Activated CD8-positive, alpha-beta T cell treated with anti-CD3 and anti-CD28 coated beads, Interleukin-2, amount 10 ng/mL, durations not matched to agents 7 days and 5 days (primary cell): ENCODE measurements at regions not wholly inside any gene's neighbourhood (a gene's known extent, or its start where the extent isn't known, plus 50 kb on each side); places are given as distances from the start of the nearest gene placed in this dataset.

ENCODE experiments used
- ATAC-seq: fragments of 150-1000 bp; cut with Tn5 transposase; one replicate; pipeline ENCODE4 v1.10.0; 2021; ENCODE audit warnings: moderate library complexity
- CTCF ChIA-PET: fragments of 350-600 bp; sonication (Branson Sonifier 250); formaldehyde crosslinking; loops from one replicate; lab custom pipeline; 2021; ENCODE audit warnings: antibody characterized with exemption; lab: Charles Lee
- POLR2A ChIA-PET: fragments of 350-600 bp; sonication (Branson Sonifier 250); formaldehyde crosslinking; loops from one replicate; lab custom pipeline; 2021; ENCODE audit warnings: antibody characterized with exemption; lab: Charles Lee
- DNase-seq: peaks from one replicate; pipeline ENCODE4 v3.0.0-alpha.2; 2020
- H3K27ac Mint-ChIP-seq: one replicate; pipeline ENCODE4 v1.8.0; 2021; ENCODE audit warnings: mild to moderate bottlenecking, mixed read lengths
- H3K27me3 Mint-ChIP-seq: one replicate; pipeline ENCODE4 v1.8.0; 2021; ENCODE audit warnings: low read depth, mixed read lengths
- H3K36me3 Mint-ChIP-seq: one replicate; pipeline ENCODE4 v1.8.0; 2021; ENCODE audit warnings: low read depth, mixed read lengths
- H3K4me1 Mint-ChIP-seq: one replicate; pipeline ENCODE4 v1.8.0; 2021; ENCODE audit warnings: low read depth, mixed read lengths
- H3K4me3 Mint-ChIP-seq: one replicate; pipeline ENCODE4 v1.8.0; 2021; ENCODE audit warnings: mild to moderate bottlenecking, mixed read lengths
- H3K9me3 Mint-ChIP-seq: one replicate; pipeline ENCODE4 v1.8.0; 2022; ENCODE audit warnings: mixed read lengths; ENCODE audit not compliant: insufficient read depth

GRCh38 chrX:45823536-45823935 lies 622.9 kb upstream of the DIPK2B start:
- peaks cover 4% of the 10 kb centered on the region for H3K4me1 Mint-ChIP-seq
- H3K36me3 Mint-ChIP-seq = peaks cover 18% of the 10 kb centered on the region
- ATAC-seq (no peak), DNase-seq (no peak)
- H3K9me3 Mint-ChIP-seq = no peaks in the 10 kb centered on the region
- H3K27me3 Mint-ChIP-seq = no peaks in the 10 kb centered on the region
- CTCF ChIA-PET = interaction anchor here (1.1 to 1.2 kb wide), 3 partner anchors 15 to 26 kb away, joined by 3 read pairs; no protein-coding TSS in a partner anchor
- no peak overlapping the region for H3K4me3 Mint-ChIP-seq
- POLR2A ChIA-PET = no interaction called here
- H3K27ac Mint-ChIP-seq = no peak overlapping the region

GRCh38 chrX:45822124-45822523 lies 621.4 kb upstream of the DIPK2B start:
- POLR2A ChIA-PET = no interaction called here
- peaks cover 20% of the 10 kb centered on the region for H3K36me3 Mint-ChIP-seq
- no peak overlapping the region for H3K4me3 Mint-ChIP-seq

GRCh38 chrX:45818913-45819312 lies 618.2 kb upstream of the DIPK2B start:
- no peak for DNase-seq
- ATAC-seq = no peak
- Mint-ChIP-seq H3K4me1 (peaks cover 3% of the 10 kb centered on the region), H3K27ac (no peak overlapping the region), H3K27me3 (no peaks in the 10 kb centered on the region), H3K9me3 (no peaks in the 10 kb centered on the region), H3K36me3 (peaks cover 20% of the 10 kb centered on the region), H3K4me3 (no peak overlapping the region)
- ChIA-PET CTCF (interaction anchor here (1.3 kb wide), 1 partner anchor 17 kb away, joined by 4 read pairs; no protein-coding TSS in a partner anchor), POLR2A (no interaction called here)

More at GRCh38 chrX:45822124-45822523, 621.4 kb upstream of the DIPK2B start:
- ATAC-seq (no peak), DNase-seq (no peak)
- Mint-ChIP-seq H3K9me3 (no peaks in the 10 kb centered on the region), H3K27ac (no peak overlapping the region), H3K4me1 (peaks cover 4% of the 10 kb centered on the region), H3K27me3 (no peaks in the 10 kb centered on the region)
- CTCF ChIA-PET = no interaction called here

GRCh38 chrX:45815441-45815840 lies 614.8 kb upstream of the DIPK2B start:
- Mint-ChIP-seq H3K27me3 (no peaks in the 10 kb centered on the region), H3K36me3 (peaks cover 29% of the 10 kb centered on the region), H3K9me3 (no peaks in the 10 kb centered on the region), H3K4me3 (no peak overlapping the region), H3K27ac (no peak overlapping the region), H3K4me1 (peaks cover 24% of the 10 kb centered on the region)
- DNase-seq (no peak), ATAC-seq (no peak)
- CTCF ChIA-PET = interaction anchor here (1.5 kb wide), 1 partner anchor 27 kb away, joined by 4 read pairs; no protein-coding TSS in a partner anchor
- POLR2A ChIA-PET = no interaction called here

DNA sequence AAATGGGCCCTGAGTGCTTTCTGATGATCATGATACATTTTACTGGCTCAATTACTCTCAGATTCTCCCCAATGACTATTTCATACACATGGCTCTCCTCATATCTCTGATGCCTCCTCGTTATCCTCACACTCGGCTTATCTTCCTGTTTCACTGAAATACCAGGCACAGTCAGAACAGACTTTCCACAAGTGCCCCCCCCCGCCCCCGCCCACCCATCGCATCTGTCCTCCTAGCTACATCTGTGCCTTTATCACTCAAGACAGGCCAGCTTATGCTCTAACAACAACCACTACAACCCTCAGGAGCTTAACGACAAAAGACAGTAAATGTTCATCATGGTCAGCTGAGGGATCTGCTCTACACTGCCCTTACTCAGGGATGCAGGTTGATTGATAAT lies 610.6 kb upstream of the DIPK2B start:
- Mint-ChIP-seq H3K9me3 (no peaks in the 10 kb centered on the region), H3K4me3 (no peak overlapping the region), H3K27ac (no peak overlapping the region), H3K36me3 (peaks cover 30% of the 10 kb centered on the region), H3K4me1 (peaks cover 56% of the 10 kb centered on the region), H3K27me3 (no peaks in the 10 kb centered on the region)
- DNase-seq (no peak), ATAC-seq (no peak)
- ChIA-PET CTCF (interaction anchor here (1.1 kb wide), 1 partner anchor 10 kb away, joined by 4 read pairs; no protein-coding TSS in a partner anchor), POLR2A (no interaction called here)

- DNase-seq = peak; percentile 35
- Mint-ChIP-seq H3K4me1 (peaks cover 75% of the 10 kb centered on the region), H3K9me3 (no peaks in the 10 kb centered on the region), H3K4me3 (peak overlapping the region; percentile 74), H3K27me3 (no peaks in the 10 kb centered on the region), H3K36me3 (peaks cover 21% of the 10 kb centered on the region), H3K27ac (peak overlapping the region; percentile 92)
- peak; percentile 26 for ATAC-seq
- CTCF ChIA-PET = interaction anchor here (1.1 to 2.8 kb wide), 5 partner anchors 16 to 569 kb away, joined by 3 to 12 read pairs (median 11); no protein-coding TSS in a partner anchor
- POLR2A ChIA-PET = interaction anchor here (2.3 to 4.1 kb wide), 2 partner anchors 38 to 49 kb away, joined by 15 to 27 read pairs; no protein-coding TSS in a partner anchor
Measured at GRCh38 chrX:45807572-45808425, 607.1 kb upstream of the DIPK2B start.

DNA sequence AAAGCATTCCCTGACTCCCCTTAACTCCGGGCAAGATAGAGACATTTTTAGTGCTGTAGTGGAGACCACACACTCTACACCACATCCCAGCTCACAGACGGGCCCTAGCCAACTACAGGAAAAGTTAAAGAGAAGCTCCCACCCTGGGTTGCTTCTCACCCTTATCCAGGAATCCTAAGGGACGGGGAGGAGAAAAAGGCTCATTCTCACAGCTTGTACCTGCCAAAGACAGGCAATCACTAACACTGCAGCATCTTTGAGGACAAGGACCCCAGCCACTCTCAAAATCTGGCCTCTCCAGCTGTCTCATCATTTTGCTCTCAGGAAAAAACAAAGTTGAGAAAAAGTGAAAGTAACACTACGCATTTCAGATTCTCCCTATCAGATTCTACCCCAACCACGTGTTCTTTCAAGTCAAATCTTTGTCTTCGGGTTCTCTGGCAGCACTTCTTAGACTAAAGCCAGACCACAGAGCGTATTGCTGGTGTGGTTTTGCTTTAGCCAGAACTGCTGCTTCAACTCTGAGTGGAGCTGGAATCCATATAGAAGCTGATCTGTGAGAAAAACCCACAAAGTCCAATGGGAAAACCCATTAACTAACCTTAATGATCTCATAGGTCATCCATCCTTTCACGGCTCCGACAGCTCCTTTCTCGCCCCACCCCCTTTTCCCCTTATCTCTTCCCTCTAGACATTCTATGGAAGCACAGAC lies 605.9 kb upstream of the DIPK2B start:
- Mint-ChIP-seq H3K9me3 (no peaks in the 10 kb centered on the region), H3K27me3 (no peaks in the 10 kb centered on the region), H3K4me1 (peaks cover 78% of the 10 kb centered on the region), H3K36me3 (peaks cover 18% of the 10 kb centered on the region), H3K4me3 (peak overlapping the region; percentile 74), H3K27ac (peak overlapping the region; percentile 92)
- CTCF ChIA-PET = interaction anchor here (0.9 to 2.8 kb wide), 6 partner anchors 17 to 570 kb away, joined by 3 to 12 read pairs (median 9); no protein-coding TSS in a partner anchor
- POLR2A ChIA-PET = interaction anchor here (0.8 to 4.1 kb wide), 8 partner anchors 34 to 53 kb away, joined by 3 to 27 read pairs (median 8); no protein-coding TSS in a partner anchor
- peak; percentile 68 for DNase-seq
- ATAC-seq = peak; percentile 85

- no peaks in the 10 kb centered on the region for H3K9me3 Mint-ChIP-seq
- ChIA-PET POLR2A (no interaction called here), CTCF (no interaction called here)
- ATAC-seq (no peak), DNase-seq (no peak)
- H3K4me1 Mint-ChIP-seq = peaks cover 72% of the 10 kb centered on the region
- H3K27ac Mint-ChIP-seq = peak overlapping the region; percentile 84
- H3K36me3 Mint-ChIP-seq = peaks cover 14% of the 10 kb centered on the region
- H3K27me3 Mint-ChIP-seq = no peaks in the 10 kb centered on the region
- H3K4me3 Mint-ChIP-seq = peak overlapping the region; percentile 36
Measured at GRCh38 chrX:45804276-45804675, 603.6 kb upstream of the DIPK2B start.

DNA sequence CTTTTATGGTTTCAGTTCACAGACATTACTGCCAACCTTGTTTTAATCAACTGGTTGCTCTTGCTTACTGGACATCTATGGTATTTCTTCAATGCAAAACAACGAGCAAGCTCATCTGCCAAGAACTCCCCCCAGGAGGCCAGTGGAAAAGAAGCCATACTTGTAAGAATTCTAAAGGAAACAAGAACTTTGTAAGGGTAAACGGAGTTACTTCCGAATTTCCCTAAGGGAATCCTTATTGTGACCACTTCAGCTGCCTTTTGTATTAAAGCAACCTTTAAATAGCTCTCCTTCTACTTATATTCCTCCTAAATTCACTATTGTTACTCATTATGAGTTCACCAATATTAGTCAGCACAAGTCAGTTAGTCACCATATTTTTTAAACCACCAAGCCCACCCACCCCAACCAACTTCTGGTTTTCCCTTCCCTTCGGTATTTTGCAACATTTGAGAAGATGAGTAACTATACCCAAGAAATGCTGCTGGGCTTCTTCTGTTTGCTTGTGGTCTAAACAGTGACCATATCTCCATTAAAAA lies 602.8 kb upstream of the DIPK2B start:
- Mint-ChIP-seq H3K27me3 (no peaks in the 10 kb centered on the region), H3K4me1 (peaks cover 71% of the 10 kb centered on the region), H3K27ac (no peak overlapping the region), H3K4me3 (peak overlapping the region; percentile 25), H3K9me3 (no peaks in the 10 kb centered on the region), H3K36me3 (peaks cover 9% of the 10 kb centered on the region)
- ATAC-seq = no peak
- peak; percentile 22 for DNase-seq
- ChIA-PET POLR2A (interaction anchor here (1.1 kb wide), 1 partner anchor 33 kb away, joined by 3 read pairs; no protein-coding TSS in a partner anchor), CTCF (interaction anchor here (1.2 to 4.7 kb wide), 5 partner anchors 17 to 46 kb away, joined by 3 to 68 read pairs (median 13); no protein-coding TSS in a partner anchor)

- no peak overlapping the region for H3K4me3 Mint-ChIP-seq
- DNase-seq (no peak), ATAC-seq (peak; percentile 67)
- no peak overlapping the region for H3K27ac Mint-ChIP-seq
- no peaks in the 10 kb centered on the region for H3K27me3 Mint-ChIP-seq
- H3K36me3 Mint-ChIP-seq = peaks cover 9% of the 10 kb centered on the region
- ChIA-PET POLR2A (interaction anchor here (1.5 kb wide), 1 partner anchor 49 kb away, joined by 3 read pairs; no protein-coding TSS in a partner anchor), CTCF (interaction anchor here (0.5 to 4.7 kb wide), 26 partner anchors 10 to 1527 kb away, joined by 3 to 68 read pairs (median 4); no protein-coding TSS in a partner anchor)
- H3K9me3 Mint-ChIP-seq = no peaks in the 10 kb centered on the region
- peaks cover 69% of the 10 kb centered on the region for H3K4me1 Mint-ChIP-seq
Measured at GRCh38 chrX:45801554-45801953, 600.9 kb upstream of the DIPK2B start.
